HCT116 (cell line): ENCODE measurements at regions not wholly inside any gene's neighbourhood (a gene's known extent, or its start where the extent isn't known, plus 50 kb on each side); places are given as distances from the start of the nearest gene placed in this dataset.

Source experiments
- ATAC-seq: fragments of 200-7000 bp; cut with Tn5 transposase; 2 replicates; pipeline ENCODE4 v1.9.1; 2020; ENCODE audit warnings: mild to moderate bottlenecking, moderate library complexity
- BruUV-seq: library from RNA; stranded (reverse); fragments of 400-500 nt; replicated peaks from 2 replicates; lab custom pipeline; 2021; lab: Mats Ljungman, UMichigan
- CTCF ChIA-PET: fragments of 300-600 bp; sonication (Branson Sonifier 250); formaldehyde crosslinking; loops from one replicate; lab custom pipeline; 2021; ENCODE audit warnings: antibody characterized with exemption; lab: Charles Lee
- POLR2A ChIA-PET: fragments of 300-600, 350-600 bp; sonication (Branson Sonifier 250); formaldehyde crosslinking; loops from one replicate; lab custom pipeline; 2021; ENCODE audit warnings: antibody characterized with exemption; lab: Charles Lee
- RAD21 ChIA-PET, 2 experiments: fragments of 300-600 bp; sonication (Branson Sonifier 250); formaldehyde crosslinking; loops; one replicate each; lab custom pipeline; 2023; ENCODE audit warnings: low total read pairs in 2 of 2; ENCODE audit not compliant: uncharacterized antibody in 2 of 2, unreplicated experiment in 2 of 2, low non-redundant PET in 1 of 2; lab: Charles Lee
- DNase-seq: peaks from one replicate; pipeline ENCODE4 v3.0.0-alpha.2; 2010; ENCODE audit warnings: low read depth, low spot score
- H2AFZ ChIP-seq: fragments of 200-600 bp; shearing (Covaris generic), sonication (generic); 2 replicates; pipeline ENCODE4 v1.6.1; 2017; ENCODE audit warnings: low read depth, mixed run types, mixed read lengths, antibody characterized with exemption, low read length; ENCODE audit not compliant: poor library complexity, severe bottlenecking
- H3K27ac ChIP-seq: 2 replicates; pipeline ENCODE4 v1.5.1; 2012; ENCODE audit warnings: low read depth, low read length
- H3K27me3 ChIP-seq: fragments of 200-600 bp; sonication (generic); 2 replicates; pipeline ENCODE4 v1.6.1; 2016; ENCODE audit warnings: mixed run types, low read length, mixed read lengths; ENCODE audit not compliant: insufficient read depth
- H3K36me3 ChIP-seq, 2 experiments: fragments of 200-500 bp in 1 of 2; fragments of 200-600 bp in 1 of 2; sonication (Bioruptor generic) in 1 of 2; sonication (generic) in 1 of 2; 2 replicates each; pipeline versions ENCODE4 v1.5.1 to v1.6.1; 2014 to 2016; ENCODE audit warnings: low read length in 2 of 2, inconsistent platforms in 1 of 2, mixed read lengths in 1 of 2, mixed run types in 1 of 2; ENCODE audit not compliant: insufficient read depth in 2 of 2, control insufficient read depth in 1 of 2
- H3K4me1 ChIP-seq, 2 experiments: fragments of 200-600 bp in 1 of 2; sonication (generic) in 1 of 2; 2 replicates each; pipeline versions ENCODE4 v1.5.1 to v1.6.1; 2012 to 2017; ENCODE audit warnings: low read length in 2 of 2, inconsistent platforms in 1 of 2, mild to moderate bottlenecking in 1 of 2, mixed read lengths in 1 of 2, mixed run types in 1 of 2, moderate library complexity in 1 of 2; ENCODE audit not compliant: insufficient read depth in 2 of 2, control insufficient read depth in 1 of 2
- H3K4me2 ChIP-seq: fragments of 200-600 bp; sonication (generic); 2 replicates; pipeline ENCODE4 v1.6.1; 2017; ENCODE audit warnings: mixed run types, low read length, mixed read lengths
- H3K4me3 ChIP-seq, 2 experiments: fragments of 200-600 bp in 1 of 2; sonication (generic) in 1 of 2; replicated peaks in 1 of 2; 2 replicates each; pipeline ENCODE4 v1.5.1; 2011 to 2016; ENCODE audit warnings: low read length in 2 of 2, control low read depth in 1 of 2, low read depth in 1 of 2, mild to moderate bottlenecking in 1 of 2, mixed read lengths in 1 of 2, mixed run types in 1 of 2
- H3K79me2 ChIP-seq: fragments of 200-600 bp; sonication (generic); 2 replicates; pipeline ENCODE4 v1.6.1; 2017; ENCODE audit warnings: mild to moderate bottlenecking, mixed run types, low read length, moderate library complexity, mixed read lengths; ENCODE audit not compliant: insufficient read depth
- H3K9ac ChIP-seq: fragments of 200-600 bp; sonication (generic); 2 replicates; pipeline ENCODE4 v1.6.1; 2016; ENCODE audit warnings: low read length, mixed read lengths
- H3K9me2 ChIP-seq: fragments of 200-600 bp; sonication (generic), shearing (Covaris generic); 2 replicates; pipeline ENCODE4 v1.6.1; 2017; ENCODE audit warnings: mixed run types, mild to moderate bottlenecking, moderate library complexity; ENCODE audit not compliant: insufficient read depth
- H3K9me3 ChIP-seq, 2 experiments: fragments of 200-500 bp in 1 of 2; fragments of 200-600 bp in 1 of 2; sonication (Bioruptor generic) in 1 of 2; sonication (generic) in 1 of 2; 2 replicates each; pipeline ENCODE4 v1.6.1; 2014 to 2017; ENCODE audit warnings: low read length in 2 of 2, mixed read lengths in 2 of 2, inconsistent platforms in 1 of 2, low read depth in 1 of 2, mild to moderate bottlenecking in 1 of 2, mixed run types in 1 of 2, moderate library complexity in 1 of 2; ENCODE audit not compliant: control insufficient read depth in 1 of 2, insufficient read depth in 1 of 2
- H4K20me1 ChIP-seq: fragments of 200-600 bp; sonication (generic), shearing (Covaris generic); 2 replicates; pipeline ENCODE4 v1.6.1; 2017; ENCODE audit warnings: mixed run types, mild to moderate bottlenecking, moderate library complexity; ENCODE audit not compliant: insufficient read depth
- CTCF ChIP-seq, 3 experiments: fragments of 200-600 bp in 1 of 3; sonication (generic) in 1 of 3; IDR thresholded peaks in 2 of 3; conservative IDR thresholded peaks in 1 of 3; 2 replicates each; pipeline ENCODE4 v1.5.1; 2012 to 2017; ENCODE audit warnings: low read depth in 2 of 3, low read length in 2 of 3, antibody characterized with exemption in 1 of 3, borderline replicate concordance in 1 of 3, control low read depth in 1 of 3, mild to moderate bottlenecking in 1 of 3, mixed read lengths in 1 of 3, mixed run types in 1 of 3, moderate library complexity in 1 of 3; ENCODE audit not compliant: insufficient read depth in 1 of 3
- EZH2 ChIP-seq: fragments of 200-600 bp; sonication (generic); IDR thresholded peaks from 2 replicates; pipeline ENCODE4 v1.6.1; 2017; ENCODE audit warnings: antibody characterized with exemption, mixed run types
- RAD21 ChIP-seq: IDR thresholded peaks from 2 replicates; pipeline ENCODE4 v1.6.1; 2012; ENCODE audit warnings: low read depth, mild to moderate bottlenecking
- SP1 ChIP-seq: IDR thresholded peaks from 2 replicates; pipeline ENCODE4 v1.6.1; 2012; ENCODE audit warnings: low read depth
- SRF ChIP-seq: IDR thresholded peaks from 2 replicates; pipeline ENCODE4 v1.6.1; 2012; ENCODE audit warnings: low read depth
- TCF7L2 ChIP-seq: IDR thresholded peaks from 2 replicates; pipeline ENCODE4 v1.7.0; 2011; ENCODE audit warnings: borderline replicate concordance, inconsistent platforms; ENCODE audit not compliant: insufficient read depth, insufficient read length; ENCODE audit errors: extremely low read depth
- YY1 ChIP-seq: IDR thresholded peaks from 2 replicates; pipeline ENCODE4 v1.6.1; 2011; ENCODE audit warnings: low read length, low read depth, moderate library complexity, mild to moderate bottlenecking; ENCODE audit not compliant: insufficient replicate concordance; ENCODE audit errors: extremely low read depth
- ZFX ChIP-seq: fragments of 450-650 bp; IDR thresholded peaks from 2 replicates; pipeline ENCODE4 v1.6.1; 2017
- intact Hi-C: fragments of 100-400 bp; cut with micrococcal nuclease; formaldehyde crosslinking; loops from 2 replicates; pipeline ENCODE4 v1.10.0; 2022

GRCh38 chr3:191136347-191136746 lies 62.7 kb upstream of the OSTN start:
- Histone ChIP-seq H3K9me2 (no peaks in the 10 kb centered on the region), H2AFZ (no peak overlapping the region), H4K20me1 (no peaks in the 10 kb centered on the region)
- no TSS peak for BruUV-seq
- intact Hi-C loops: loop anchor here (5.0 to 10.0 kb wide), 2 partner anchors 251 to 1308 kb away; no protein-coding TSS in a partner anchor
- POLR2A ChIA-PET: no interaction called here
- CTCF ChIA-PET: interaction anchor here (0.6 to 1.4 kb wide), 2 partner anchors 12 to 1308 kb away, joined by 3 to 4 read pairs; no protein-coding TSS in a partner anchor
- RAD21 ChIA-PET: no interaction called here
- TF ChIP-seq CTCF (IDR thresholded peaks at IDR 0.05 in 2 of 3, conservative IDR thresholded peaks at IDR 0.05 in 1 of 3; ENCODE audit: borderline replicate concordance in 1 of 3, insufficient read depth in 1 of 3, low read depth in 2 of 3, low read length in 2 of 3): peak; percentile 42 to 67 (median 54); a peak in 4 of 6 replicates
- no peak for TF ChIP-seq SP1
- no peak for TF ChIP-seq YY1
- no peak for TF ChIP-seq ZFX
- no peak for TF ChIP-seq EZH2
- no peak for TF ChIP-seq TCF7L2
- TF ChIP-seq SRF: no peak
- peak; percentile 76 for TF ChIP-seq RAD21
- TF ChIP-seq, all 23 proteins: peak for 2
- Histone ChIP-seq H3K4me1 (peaks cover under 1 to 6% of the 10 kb centered on the region in 2 experiments; a peak in 3 of 4 replicates), H3K27ac (no peak overlapping the region), H3K79me2 (no peaks in the 10 kb centered on the region), H3K27me3 (no peaks in the 10 kb centered on the region), H3K36me3 (no peaks in the 10 kb centered on the region), H3K4me2 (no peak overlapping the region), H3K9me3 (no peaks in the 10 kb centered on the region), H3K4me3 (no peak overlapping the region), H3K9ac (no peak overlapping the region)
- ATAC-seq (peak; percentile 83), DNase-seq (peak; percentile 23)
